H9 (cell line): ENCODE measurements at regions not wholly inside any gene's neighbourhood (a gene's known extent, or its start where the extent isn't known, plus 50 kb on each side); places are given as distances from the start of the nearest gene placed in this dataset.

Experiments used
- DNase-seq: peaks from one replicate; pipeline ENCODE4 v3.0.0-alpha.2; 2017
- H2AFZ ChIP-seq: one replicate; pipeline ENCODE4 v1.6.1; 2013; ENCODE audit warnings: mild to moderate bottlenecking, low read length, control low read depth, moderate library complexity
- H2AK5ac ChIP-seq: 2 replicates; pipeline ENCODE4 v1.6.1; 2013; ENCODE audit warnings: low read length, control low read depth, mixed read lengths; ENCODE audit not compliant: insufficient read length
- H2BK120ac ChIP-seq: one replicate; pipeline ENCODE4 v1.6.1; 2013; ENCODE audit warnings: low read depth, mild to moderate bottlenecking, low read length, control low read depth, inconsistent platforms; ENCODE audit not compliant: poor library complexity, severe bottlenecking
- H2BK12ac ChIP-seq: 2 replicates; pipeline ENCODE4 v1.6.1; 2013; ENCODE audit warnings: low read length, control low read depth, mixed read lengths, low read depth; ENCODE audit not compliant: insufficient read length
- H2BK15ac ChIP-seq: 2 replicates; pipeline ENCODE4 v1.6.1; 2013; ENCODE audit warnings: low read depth, low read length, control low read depth
- H2BK20ac ChIP-seq: one replicate; pipeline ENCODE4 v1.6.1; 2013; ENCODE audit warnings: low read depth, mild to moderate bottlenecking, low read length, control low read depth, inconsistent platforms; ENCODE audit not compliant: poor library complexity, severe bottlenecking
- H2BK5ac ChIP-seq: 2 replicates; pipeline ENCODE4 v1.6.1; 2013; ENCODE audit warnings: low read length, control low read depth, mixed read lengths; ENCODE audit not compliant: insufficient read length
- H3K14ac ChIP-seq: 2 replicates; pipeline ENCODE4 v1.6.1; 2013; ENCODE audit warnings: low read length, control low read depth; ENCODE audit not compliant: insufficient read depth
- H3K18ac ChIP-seq: 2 replicates; pipeline ENCODE4 v1.6.1; 2013; ENCODE audit warnings: low read depth, mild to moderate bottlenecking, mixed read lengths, low read length, control low read depth; ENCODE audit not compliant: insufficient read length
- H3K23ac ChIP-seq: 2 replicates; pipeline ENCODE4 v1.6.1; 2013; ENCODE audit warnings: low read length, control low read depth, mixed read lengths, low read depth; ENCODE audit not compliant: insufficient read length
- H3K23me2 ChIP-seq: 2 replicates; pipeline ENCODE4 v1.6.1; 2013; ENCODE audit warnings: low read depth, mild to moderate bottlenecking, mixed read lengths, low read length, control low read depth; ENCODE audit not compliant: insufficient read length, poor library complexity, severe bottlenecking
- H3K27ac ChIP-seq: 2 replicates; pipeline ENCODE4 v1.5.1; 2013; ENCODE audit warnings: low read length, control low read depth, mixed read lengths, low read depth; ENCODE audit not compliant: insufficient read length
- H3K27me3 ChIP-seq: 2 replicates; pipeline ENCODE4 v1.6.1; 2013; ENCODE audit warnings: low read length, control low read depth, inconsistent platforms; ENCODE audit not compliant: insufficient read depth
- H3K4ac ChIP-seq: 2 replicates; pipeline ENCODE4 v1.6.1; 2013; ENCODE audit warnings: low read depth, mild to moderate bottlenecking, control low read depth, inconsistent platforms, low read length, moderate library complexity
- H3K4me1 ChIP-seq: 2 replicates; pipeline ENCODE4 v1.6.1; 2013; ENCODE audit warnings: low read length, control low read depth, inconsistent platforms; ENCODE audit not compliant: insufficient read depth
- H3K4me2 ChIP-seq: 2 replicates; pipeline ENCODE4 v1.6.1; 2013; ENCODE audit warnings: low read length, control low read depth, mixed read lengths; ENCODE audit not compliant: insufficient read length, insufficient read depth
- H3K56ac ChIP-seq: 2 replicates; pipeline ENCODE4 v1.6.1; 2013; ENCODE audit warnings: low read depth, mild to moderate bottlenecking, mixed read lengths, low read length, control low read depth; ENCODE audit not compliant: insufficient read length
- H3K79me1 ChIP-seq: 2 replicates; pipeline ENCODE4 v1.6.1; 2013; ENCODE audit warnings: low read depth, mild to moderate bottlenecking, moderate library complexity, low read length, control low read depth, inconsistent platforms; ENCODE audit not compliant: insufficient read depth, poor library complexity, severe bottlenecking
- H3K79me2 ChIP-seq: 2 replicates; pipeline ENCODE4 v1.6.1; 2013; ENCODE audit warnings: low read length, control low read depth, inconsistent platforms; ENCODE audit not compliant: insufficient read depth
- H3K9ac ChIP-seq: 2 replicates; pipeline ENCODE4 v1.6.1; 2013; ENCODE audit warnings: low read length, control low read depth, mixed read lengths; ENCODE audit not compliant: insufficient read length; ENCODE audit errors: extremely low read depth
- H3K9me3 ChIP-seq: one replicate; pipeline ENCODE4 v1.6.1; 2013; ENCODE audit warnings: low read depth, low read length, inconsistent platforms; ENCODE audit not compliant: control insufficient read depth
- H3T11ph ChIP-seq: one replicate; pipeline ENCODE4 v1.6.1; 2013; ENCODE audit warnings: mild to moderate bottlenecking, low read length, control low read depth, inconsistent platforms
- H4K20me1 ChIP-seq: one replicate; pipeline ENCODE4 v1.6.1; 2013; ENCODE audit not compliant: control insufficient read depth, insufficient read length, insufficient read depth
- H4K5ac ChIP-seq: 2 replicates; pipeline ENCODE4 v1.6.1; 2013; ENCODE audit warnings: low read depth, mild to moderate bottlenecking, mixed read lengths, low read length, control low read depth; ENCODE audit not compliant: insufficient read length
- H4K8ac ChIP-seq: replicated peaks from 2 replicates; pipeline ENCODE4 v1.6.1; 2013; ENCODE audit warnings: low read length, control low read depth, mixed read lengths, low read depth; ENCODE audit not compliant: insufficient read length
- H4K91ac ChIP-seq: 2 replicates; pipeline ENCODE4 v1.6.1; 2013; ENCODE audit warnings: low read depth, mild to moderate bottlenecking, moderate library complexity, mixed read lengths, low read length, control low read depth; ENCODE audit not compliant: insufficient read length
- H3K27ac Mint-ChIP-seq, 3 experiments: 2 replicates in 2 of 3; 3 replicates in 1 of 3; pipeline ENCODE4 v1.8.0; 2020 to 2021; ENCODE audit warnings: mixed read lengths in 3 of 3, mild to moderate bottlenecking in 1 of 3, moderate library complexity in 1 of 3
- H3K27me3 Mint-ChIP-seq: 2 replicates; pipeline ENCODE4 v1.8.0; 2021; ENCODE audit warnings: low read depth, mild to moderate bottlenecking, moderate library complexity, mixed read lengths
- H3K36me3 Mint-ChIP-seq, 3 experiments: 2 replicates in 2 of 3; 3 replicates in 1 of 3; pipeline ENCODE4 v1.8.0; 2020 to 2021; ENCODE audit warnings: low read depth in 3 of 3, mixed read lengths in 3 of 3; ENCODE audit not compliant: insufficient read depth in 1 of 3
- H3K4me1 Mint-ChIP-seq, 2 experiments: 2 replicates each; pipeline ENCODE4 v1.8.0; 2020; ENCODE audit warnings: mixed read lengths in 2 of 2
- H3K4me3 Mint-ChIP-seq, 2 experiments: 2 replicates in 1 of 2; 3 replicates in 1 of 2; pipeline ENCODE4 v1.8.0; 2020 to 2021; ENCODE audit warnings: mild to moderate bottlenecking in 2 of 2, mixed read lengths in 2 of 2, moderate library complexity in 1 of 2
- H3K9me3 Mint-ChIP-seq, 2 experiments: 2 replicates in 1 of 2; 3 replicates in 1 of 2; pipeline ENCODE4 v1.8.0; 2020; ENCODE audit warnings: mild to moderate bottlenecking in 2 of 2, mixed read lengths in 2 of 2, moderate library complexity in 1 of 2
- WGBS: extraction: QIAGEN DNeasy Blood & Tissue Kit; methylation state at CpG from one replicate; pipeline ENCODE4 v1.1.7; 2013; ENCODE audit warnings: missing lambda C conversion rate, low lambda C conversion rate, mixed read lengths; ENCODE audit not compliant: insufficient read length; ENCODE audit errors: extremely low coverage; 5-methylcytosine and 5-hydroxymethylcytosine counted together
- TF ChIP-seq, protein P1 (sequence below): fragments of 200-600 bp; sonication (generic); conservative IDR thresholded peaks from 3 replicates; pipeline ENCODE4 v1.8.0; 2021; ENCODE audit warnings: antibody characterized with exemption, mild to moderate bottlenecking

DNA sequence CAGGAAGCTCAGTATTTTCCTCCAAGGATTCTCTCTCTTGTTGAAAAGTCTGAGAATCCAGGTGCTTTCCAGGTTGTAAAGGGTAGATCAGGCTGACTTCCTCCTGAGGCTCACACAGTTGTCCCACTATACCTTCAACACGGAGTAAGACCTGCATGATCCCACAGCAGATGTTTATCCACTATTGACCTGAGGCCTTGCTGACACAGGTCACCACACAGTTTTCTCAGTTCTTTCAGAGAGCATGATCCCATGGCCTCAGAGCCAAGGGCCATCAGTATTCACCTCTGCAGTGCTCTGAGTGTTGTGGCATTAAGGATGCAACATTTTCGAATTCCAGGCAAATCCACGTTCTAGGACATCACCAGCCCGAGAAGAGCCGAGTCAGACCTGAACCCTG, 60.5 kb upstream of the ABCD3 start:
- Histone ChIP-seq H3K23me2 (no peaks in the 10 kb centered on the region), H3K79me2 (no peaks in the 10 kb centered on the region), H2BK120ac (no peak overlapping the region), H2BK5ac (no peak overlapping the region), H3K9me3 (no peaks in the 10 kb centered on the region), H4K20me1 (no peaks in the 10 kb centered on the region), H2AFZ (no peak overlapping the region), H3K18ac (no peak overlapping the region), H3K56ac (no peak overlapping the region), H3K4me1 (no peaks in the 10 kb centered on the region), H3K23ac (no peak overlapping the region), H4K91ac (no peak overlapping the region), H3K4ac (no peak overlapping the region), H2AK5ac (no peak overlapping the region), H3K14ac (no peak overlapping the region), H4K5ac (no peak overlapping the region), H3K79me1 (no peaks in the 10 kb centered on the region), H3K9ac (no peak overlapping the region), H2BK20ac (no peak overlapping the region), H3K27me3 (no peaks in the 10 kb centered on the region), H2BK12ac (no peak overlapping the region), H3T11ph (no peak overlapping the region), H3K4me2 (no peak overlapping the region), H4K8ac (no peak overlapping the region), H3K27ac (no peak overlapping the region), H2BK15ac (no peak overlapping the region)
- Mint-ChIP-seq H3K27me3 (peaks cover 4% of the 10 kb centered on the region), H3K9me3 (peaks cover 9 to 10% of the 10 kb centered on the region in 2 experiments), H3K4me1 (peaks cover 0 to 4% of the 10 kb centered on the region in 2 experiments; a peak in 1 of 4 replicates), H3K36me3 (peaks cover 2 to 7% (median 4%) of the 10 kb centered on the region in 3 experiments; a peak in 6 of 7 replicates), H3K4me3 (no peak overlapping the region), H3K27ac (no peak overlapping the region)
- DNase-seq: no peak
- TF ChIP-seq, protein P1, sequence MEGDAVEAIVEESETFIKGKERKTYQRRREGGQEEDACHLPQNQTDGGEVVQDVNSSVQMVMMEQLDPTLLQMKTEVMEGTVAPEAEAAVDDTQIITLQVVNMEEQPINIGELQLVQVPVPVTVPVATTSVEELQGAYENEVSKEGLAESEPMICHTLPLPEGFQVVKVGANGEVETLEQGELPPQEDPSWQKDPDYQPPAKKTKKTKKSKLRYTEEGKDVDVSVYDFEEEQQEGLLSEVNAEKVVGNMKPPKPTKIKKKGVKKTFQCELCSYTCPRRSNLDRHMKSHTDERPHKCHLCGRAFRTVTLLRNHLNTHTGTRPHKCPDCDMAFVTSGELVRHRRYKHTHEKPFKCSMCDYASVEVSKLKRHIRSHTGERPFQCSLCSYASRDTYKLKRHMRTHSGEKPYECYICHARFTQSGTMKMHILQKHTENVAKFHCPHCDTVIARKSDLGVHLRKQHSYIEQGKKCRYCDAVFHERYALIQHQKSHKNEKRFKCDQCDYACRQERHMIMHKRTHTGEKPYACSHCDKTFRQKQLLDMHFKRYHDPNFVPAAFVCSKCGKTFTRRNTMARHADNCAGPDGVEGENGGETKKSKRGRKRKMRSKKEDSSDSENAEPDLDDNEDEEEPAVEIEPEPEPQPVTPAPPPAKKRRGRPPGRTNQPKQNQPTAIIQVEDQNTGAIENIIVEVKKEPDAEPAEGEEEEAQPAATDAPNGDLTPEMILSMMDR: no peak
- no CpG with 5 or more reads among the region's 5 CpGs for WGBS
